ENCODE measurements at regions not wholly inside any gene's neighbourhood (a gene's known extent, or its start where the extent isn't known, plus 50 kb on each side); places are given as distances from the start of the nearest gene placed in this dataset.

- no peaks in the 10 kb centered on the region for H3K4me1 ChIP-seq
- DNase-seq: no peak
- intact Hi-C loops (cut with DNase I; ENCODE audit: low total_unique reads): no loop called here
- H3K36me3 ChIP-seq: no peaks in the 10 kb centered on the region
- H3K27me3 ChIP-seq: no peaks in the 10 kb centered on the region
- H3K27ac ChIP-seq: no peak overlapping the region
- H3K9me3 ChIP-seq: no peaks in the 10 kb centered on the region
- H3K4me3 ChIP-seq: no peak overlapping the region
- no peak for TF ChIP-seq CTCF (IDR thresholded peaks at IDR 0.05)
Measured at GRCh38 chr3:22606461-22606860, 596.7 kb upstream of the UBE2E2 start.

GRCh38 chr3:22606938-22607337 is 596.2 kb upstream of the UBE2E2 start:
- no peak overlapping the region for H3K27ac ChIP-seq
- DNase-seq: no peak
- no peaks in the 10 kb centered on the region for H3K27me3 ChIP-seq
- no peaks in the 10 kb centered on the region for H3K4me1 ChIP-seq
- no peak for TF ChIP-seq CTCF (IDR thresholded peaks at IDR 0.05)
- intact Hi-C loops (cut with DNase I; ENCODE audit: low total_unique reads): no loop called here
- no peak overlapping the region for H3K4me3 ChIP-seq
- no peaks in the 10 kb centered on the region for H3K36me3 ChIP-seq
- no peaks in the 10 kb centered on the region for H3K9me3 ChIP-seq

GRCh38 chr3:22608093-22608492 is 595.0 kb upstream of the UBE2E2 start:
- DNase-seq: no peak
- Histone ChIP-seq H3K4me3 (no peak overlapping the region), H3K9me3 (no peaks in the 10 kb centered on the region), H3K36me3 (no peaks in the 10 kb centered on the region), H3K4me1 (no peaks in the 10 kb centered on the region), H3K27me3 (no peaks in the 10 kb centered on the region), H3K27ac (no peak overlapping the region)
- TF ChIP-seq CTCF (IDR thresholded peaks at IDR 0.05): no peak
- intact Hi-C loops (cut with DNase I; ENCODE audit: low total_unique reads): no loop called here

- intact Hi-C loops (cut with DNase I; ENCODE audit: low total_unique reads): no loop called here
- no peak for TF ChIP-seq CTCF (IDR thresholded peaks at IDR 0.05)
- H3K9me3 ChIP-seq: no peaks in the 10 kb centered on the region
- H3K36me3 ChIP-seq: no peaks in the 10 kb centered on the region
- H3K4me1 ChIP-seq: no peaks in the 10 kb centered on the region
- no peak overlapping the region for H3K27ac ChIP-seq
- DNase-seq: no peak
- H3K4me3 ChIP-seq: no peak overlapping the region
- no peaks in the 10 kb centered on the region for H3K27me3 ChIP-seq
Measured at GRCh38 chr3:22608721-22609120, 594.4 kb upstream of the UBE2E2 start.

GRCh38 chr3:22609139-22609538 is 594.0 kb upstream of the UBE2E2 start:
- H3K27ac ChIP-seq: no peak overlapping the region
- no peak for TF ChIP-seq CTCF (IDR thresholded peaks at IDR 0.05)
- no peaks in the 10 kb centered on the region for H3K4me1 ChIP-seq
- intact Hi-C loops (cut with DNase I; ENCODE audit: low total_unique reads): no loop called here
- H3K9me3 ChIP-seq: no peaks in the 10 kb centered on the region
- DNase-seq: no peak
- H3K4me3 ChIP-seq: no peak overlapping the region
- H3K36me3 ChIP-seq: no peaks in the 10 kb centered on the region
- no peaks in the 10 kb centered on the region for H3K27me3 ChIP-seq

- no peak for TF ChIP-seq CTCF (IDR thresholded peaks at IDR 0.05)
- no peak for DNase-seq
- no peak overlapping the region for H3K27ac ChIP-seq
- no peaks in the 10 kb centered on the region for H3K27me3 ChIP-seq
- H3K9me3 ChIP-seq: no peaks in the 10 kb centered on the region
- no peak overlapping the region for H3K4me3 ChIP-seq
- intact Hi-C loops (cut with DNase I; ENCODE audit: low total_unique reads): no loop called here
- H3K36me3 ChIP-seq: no peaks in the 10 kb centered on the region
- H3K4me1 ChIP-seq: no peaks in the 10 kb centered on the region
Measured at GRCh38 chr3:22612927-22613326, 590.2 kb upstream of the UBE2E2 start.

Measured in tibial artery (tissue), 4 donors.